22Rv1 (cell line): ENCODE measurements at regions not wholly inside any gene's neighbourhood (a gene's known extent, or its start where the extent isn't known, plus 50 kb on each side); places are given as distances from the start of the nearest gene placed in this dataset.

Experiments used
- CTCF ChIP-seq: fragments of 450-650 bp; IDR thresholded peaks from 2 replicates; pipeline ENCODE4 v1.5.1; 2017; ENCODE audit warnings: mild to moderate bottlenecking
- ZFX ChIP-seq: fragments of 450-650 bp; IDR thresholded peaks from 2 replicates; pipeline ENCODE4 v1.6.1; 2017; ENCODE audit warnings: antibody characterized with exemption, borderline replicate concordance

GRCh38 chr1:9476790-9477463 is 62.3 kb upstream of the SLC25A33 start:
- TF ChIP-seq CTCF (no peak), ZFX (no peak)
